ENCODE measurements at regions not wholly inside any gene's neighbourhood (a gene's known extent, or its start where the extent isn't known, plus 50 kb on each side); places are given as distances from the start of the nearest gene placed in this dataset.
"Not testable (repeated sequence)": the region's sequence is repeated elsewhere in the genome, so short reads cannot be mapped to it uniquely, and the experiment has no call there.

- Histone ChIP-seq H3K4me3 (no peak overlapping the region), H3K27ac (no peak overlapping the region)
- TF ChIP-seq CTCF (IDR thresholded peaks at IDR 0.05) = no peak
- DNase-seq (ENCODE audit: low spot score) = no peak
Observed at GRCh38 chr5:92633875-92634487, 947.0 kb downstream of the NR2F1-AS1 start.

GRCh38 chr5:92633176-92633575 is 947.8 kb downstream of the NR2F1-AS1 start:
- Histone ChIP-seq H3K27ac (no peak overlapping the region), H3K4me3 (no peak overlapping the region)
- TF ChIP-seq CTCF (IDR thresholded peaks at IDR 0.05) = no peak
- DNase-seq (ENCODE audit: low spot score) = no peak

GRCh38 chr5:92631237-92631701 is 949.8 kb downstream of the NR2F1-AS1 start:
- H3K4me3 ChIP-seq; H3K27ac ChIP-seq; DNase-seq (ENCODE audit: low spot score): not testable (repeated sequence)

- no peak for TF ChIP-seq CTCF (IDR thresholded peaks at IDR 0.05)
- DNase-seq (ENCODE audit: low spot score) = no peak
- H3K27ac ChIP-seq = no peak overlapping the region
- no peak overlapping the region for H3K4me3 ChIP-seq
Observed at GRCh38 chr5:92629574-92629973, 951.4 kb downstream of the NR2F1-AS1 start.

- Histone ChIP-seq H3K4me3 (no peak overlapping the region), H3K27ac (no peak overlapping the region)
- TF ChIP-seq CTCF (IDR thresholded peaks at IDR 0.05) = no peak
- no peak for DNase-seq (ENCODE audit: low spot score)
Observed at GRCh38 chr5:92629000-92629399, 952.0 kb downstream of the NR2F1-AS1 start.

DNA sequence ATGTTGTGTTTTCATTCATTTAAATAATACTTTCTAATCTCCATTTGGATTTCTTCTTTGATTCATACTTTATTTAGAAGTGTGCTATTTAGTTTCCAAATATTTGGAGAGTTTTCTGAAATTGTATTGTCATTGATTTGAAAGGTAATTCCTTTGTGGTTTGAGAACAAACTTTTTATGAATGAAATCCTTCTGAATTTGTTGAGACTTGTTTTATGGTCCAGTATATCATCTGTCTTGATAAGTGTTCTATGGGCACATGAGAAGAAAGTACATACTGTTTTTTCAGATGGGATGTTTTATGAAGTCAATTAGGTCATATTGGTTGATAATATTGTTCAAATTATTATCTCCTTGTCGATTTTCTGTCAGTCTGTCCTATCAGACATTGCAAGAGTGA is 953.8 kb downstream of the NR2F1-AS1 start:
- no peak for TF ChIP-seq CTCF (IDR thresholded peaks at IDR 0.05)
- H3K4me3 ChIP-seq = no peak overlapping the region
- no peak overlapping the region for H3K27ac ChIP-seq
- DNase-seq (ENCODE audit: low spot score) = no peak

- DNase-seq (ENCODE audit: low spot score) = no peak
- H3K27ac ChIP-seq = no peak overlapping the region
- TF ChIP-seq CTCF (IDR thresholded peaks at IDR 0.05) = no peak
- no peak overlapping the region for H3K4me3 ChIP-seq
Observed at GRCh38 chr5:92616085-92616484, 964.9 kb downstream of the NR2F1-AS1 start.
